ENCODE measurements at regions not wholly inside any gene's neighbourhood (a gene's known extent, or its start where the extent isn't known, plus 50 kb on each side); places are given as distances from the start of the nearest gene placed in this dataset.
"Not testable (repeated sequence)": the region's sequence is repeated elsewhere in the genome, so short reads cannot be mapped to it uniquely, and the experiment has no call there.

DNA sequence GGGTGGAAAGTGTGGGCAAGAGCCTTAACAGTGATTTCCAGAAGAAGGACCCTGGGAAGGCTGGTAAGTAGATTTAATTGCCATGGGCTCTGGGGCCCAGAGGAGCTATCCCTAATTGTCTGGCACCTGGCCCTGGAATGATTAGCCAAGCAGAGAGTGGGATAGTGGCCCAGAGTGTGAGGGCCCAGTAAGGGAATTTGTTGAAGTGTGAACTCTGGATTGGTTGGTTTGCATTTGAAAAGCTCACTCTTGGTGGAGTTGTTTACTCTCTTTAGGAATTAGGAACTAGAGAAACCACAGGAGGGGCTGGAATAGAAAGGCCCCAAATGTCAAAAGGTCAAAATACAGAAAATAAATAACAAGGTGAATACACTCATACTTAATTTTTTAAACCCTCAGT lies 207.1 kb downstream of the GABRG2 start:
- Histone ChIP-seq H3K4me1 (no peaks in the 10 kb centered on the region), H3K9me3 (no peaks in the 10 kb centered on the region), H3K4me3 (no peak overlapping the region), H3K36me3 (no peaks in the 10 kb centered on the region), H3K27ac (replicated peaks in 1 of 4) (no peak overlapping the region), H3K27me3 (no peaks in the 10 kb centered on the region)
- intact Hi-C loops (cut with DNase I) = no loop called here
- no peak for DNase-seq (ENCODE audit: extremely low spot score)
- TF ChIP-seq POLR2A (IDR thresholded peaks at IDR 0.05; ENCODE audit: low read depth) (no peak), POLR2AphosphoS5 (IDR thresholded peaks at IDR 0.05) (no peak)

- H3K36me3 ChIP-seq; H3K4me3 ChIP-seq; H3K27me3 ChIP-seq; H3K4me1 ChIP-seq; DNase-seq (ENCODE audit: extremely low spot score); H3K27ac ChIP-seq (replicated peaks in 1 of 4); H3K9me3 ChIP-seq; intact Hi-C loops (cut with DNase I): not testable (repeated sequence)
- WGBS = 86% methylated on average over 4 of the region's 4 CpGs
Observed at GRCh38 chr5:162275387-162275786, 207.8 kb downstream of the GABRG2 start.

DNA sequence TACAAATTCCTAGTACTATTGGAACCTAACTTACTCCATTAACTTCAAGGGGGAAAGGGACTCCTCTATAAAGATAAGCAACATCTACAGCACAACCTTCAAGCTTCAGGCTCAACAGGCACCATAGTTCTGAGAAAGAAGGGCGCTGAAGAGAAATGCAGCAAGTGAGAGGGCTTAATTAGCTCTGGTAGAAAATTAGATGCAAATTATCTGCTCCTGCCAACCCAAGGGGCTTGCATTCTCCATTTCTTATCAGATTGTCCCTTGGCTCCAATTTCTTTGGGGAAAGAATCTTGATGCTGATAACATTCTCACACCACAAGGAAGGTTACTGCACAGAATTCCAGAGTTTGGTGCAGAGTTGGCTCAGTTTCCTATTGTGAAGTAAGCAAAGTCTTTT lies 214.6 kb downstream of the GABRG2 start:
- no peaks in the 10 kb centered on the region for H3K36me3 ChIP-seq
- TF ChIP-seq POLR2AphosphoS5 (IDR thresholded peaks at IDR 0.05) (no peak), CTCF (IDR thresholded peaks at IDR 0.05) (no peak), POLR2A (IDR thresholded peaks at IDR 0.05; ENCODE audit: low read depth) (no peak), EP300 (IDR thresholded peaks at IDR 0.05) (no peak)
- no peaks in the 10 kb centered on the region for H3K9me3 ChIP-seq
- no peaks in the 10 kb centered on the region for H3K4me1 ChIP-seq
- H3K27me3 ChIP-seq = no peaks in the 10 kb centered on the region
- DNase-seq (ENCODE audit: extremely low spot score) = no peak
- no peak overlapping the region for H3K4me3 ChIP-seq
- intact Hi-C loops (cut with DNase I) = no loop called here
- 71% methylated on average over 1 of the region's 1 CpG for WGBS
- no peak overlapping the region for H3K27ac ChIP-seq (replicated peaks in 1 of 4)

DNA sequence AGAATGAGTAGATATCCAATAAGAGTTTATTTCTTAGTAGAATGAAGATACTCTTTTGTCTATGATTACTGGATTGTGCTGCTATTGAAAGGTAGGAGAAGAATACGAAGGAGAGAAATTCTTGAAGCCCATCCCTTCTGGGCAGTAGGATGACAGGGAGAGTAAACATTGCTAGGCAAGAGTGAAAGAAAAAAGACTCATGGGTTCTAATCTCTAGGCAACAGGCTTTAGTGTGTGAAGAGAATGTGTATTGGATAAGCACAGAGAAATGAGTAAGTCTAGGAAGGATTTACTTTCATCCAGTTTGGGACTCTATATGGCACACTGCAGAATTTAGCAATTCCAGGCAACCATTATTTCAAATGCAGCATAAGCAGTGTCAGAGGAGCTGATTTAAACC lies 216.0 kb downstream of the GABRG2 start:
- Histone ChIP-seq H3K4me1 (no peaks in the 10 kb centered on the region), H3K9me3 (no peaks in the 10 kb centered on the region), H3K36me3 (no peaks in the 10 kb centered on the region), H3K4me3 (no peak overlapping the region), H3K27ac (replicated peaks in 1 of 4) (no peak overlapping the region), H3K27me3 (no peaks in the 10 kb centered on the region)
- no peak for DNase-seq (ENCODE audit: extremely low spot score)
- intact Hi-C loops (cut with DNase I) = no loop called here
- no peak for TF ChIP-seq POLR2A (IDR thresholded peaks at IDR 0.05; ENCODE audit: low read depth)
- WGBS = 0% methylated on average over 1 of the region's 1 CpG

- Histone ChIP-seq H3K9me3 (no peaks in the 10 kb centered on the region), H3K27me3 (no peaks in the 10 kb centered on the region), H3K4me1 (no peaks in the 10 kb centered on the region), H3K4me3 (no peak overlapping the region), H3K36me3 (no peaks in the 10 kb centered on the region), H3K27ac (replicated peaks in 1 of 4) (no peak overlapping the region)
- WGBS = 53% methylated on average over 4 of the region's 4 CpGs
- DNase-seq (ENCODE audit: extremely low spot score) = no peak
- TF ChIP-seq EP300 (IDR thresholded peaks at IDR 0.05) (no peak), POLR2AphosphoS5 (IDR thresholded peaks at IDR 0.05) (no peak), CTCF (IDR thresholded peaks at IDR 0.05) (no peak), POLR2A (IDR thresholded peaks at IDR 0.05; ENCODE audit: low read depth) (no peak)
- intact Hi-C loops (cut with DNase I) = no loop called here
Observed at GRCh38 chr5:162288647-162289296, 221.2 kb downstream of the GABRG2 start.

GRCh38 chr5:162289489-162289888 lies 221.9 kb downstream of the GABRG2 start:
- no peaks in the 10 kb centered on the region for H3K4me1 ChIP-seq
- TF ChIP-seq CTCF (IDR thresholded peaks at IDR 0.05) (no peak), EP300 (IDR thresholded peaks at IDR 0.05) (no peak)
- H3K9me3 ChIP-seq = no peaks in the 10 kb centered on the region
- no peaks in the 10 kb centered on the region for H3K27me3 ChIP-seq
- no peak overlapping the region for H3K27ac ChIP-seq (replicated peaks in 1 of 4)
- WGBS = 26% methylated on average over 2 of the region's 2 CpGs
- DNase-seq (ENCODE audit: extremely low spot score) = no peak
- intact Hi-C loops (cut with DNase I) = no loop called here
- no peak overlapping the region for H3K4me3 ChIP-seq
- H3K36me3 ChIP-seq = no peaks in the 10 kb centered on the region
